8988T (cell line): ENCODE measurements at regions not wholly inside any gene's neighbourhood (a gene's known extent, or its start where the extent isn't known, plus 50 kb on each side); places are given as distances from the start of the nearest gene placed in this dataset.
A peak's percentile ranks its signal among the peaks of the same experiment; 100 is the strongest.
"Not testable (repeated sequence)": the region's sequence is repeated elsewhere in the genome, so short reads cannot be mapped to it uniquely, and the experiment has no call there.

Experiments
- DNase-seq: peaks from one replicate; pipeline ENCODE4 v3.0.0; 2011

DNA sequence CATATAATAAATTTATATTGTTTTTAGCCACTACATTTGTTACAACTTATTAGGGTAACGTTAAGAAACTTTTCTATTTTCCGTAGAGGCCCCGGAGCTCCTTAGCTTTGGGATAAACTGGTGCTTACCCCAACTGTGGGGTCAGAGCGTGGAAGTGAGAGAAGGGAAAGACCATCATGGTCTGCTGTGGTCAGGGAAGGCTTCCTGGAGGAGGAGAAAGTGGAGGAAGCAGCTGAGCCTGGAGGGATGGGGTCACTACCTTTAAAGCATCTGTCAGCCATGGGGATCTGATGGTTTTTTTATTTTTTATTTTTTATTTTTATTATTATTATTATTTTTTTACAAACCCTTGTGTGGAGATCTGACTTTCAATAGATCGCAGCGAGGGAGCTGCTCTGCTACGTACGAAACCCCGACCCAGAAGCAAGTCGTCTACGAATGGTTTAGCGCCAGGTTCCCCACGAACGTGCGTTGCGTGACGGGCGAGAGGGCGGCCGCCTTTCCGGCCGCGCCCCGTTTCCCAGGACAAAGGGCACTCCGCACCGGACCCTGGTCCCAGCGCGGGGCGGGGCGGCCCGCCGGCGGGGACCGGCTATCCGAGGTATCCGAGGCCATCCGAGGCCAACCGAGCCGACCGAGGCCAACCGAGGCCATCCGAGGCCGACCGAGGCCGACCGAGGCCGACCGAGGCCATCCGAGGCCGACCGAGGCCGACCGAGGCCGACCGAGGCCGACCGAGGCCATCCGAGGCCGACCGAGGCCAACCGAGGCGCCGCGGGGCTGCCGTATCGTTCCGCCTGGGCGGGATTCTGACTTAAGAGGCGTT lies 1101.2 kb upstream of the TMEM132C start:
- DNase-seq = peak; percentile 31

DNA sequence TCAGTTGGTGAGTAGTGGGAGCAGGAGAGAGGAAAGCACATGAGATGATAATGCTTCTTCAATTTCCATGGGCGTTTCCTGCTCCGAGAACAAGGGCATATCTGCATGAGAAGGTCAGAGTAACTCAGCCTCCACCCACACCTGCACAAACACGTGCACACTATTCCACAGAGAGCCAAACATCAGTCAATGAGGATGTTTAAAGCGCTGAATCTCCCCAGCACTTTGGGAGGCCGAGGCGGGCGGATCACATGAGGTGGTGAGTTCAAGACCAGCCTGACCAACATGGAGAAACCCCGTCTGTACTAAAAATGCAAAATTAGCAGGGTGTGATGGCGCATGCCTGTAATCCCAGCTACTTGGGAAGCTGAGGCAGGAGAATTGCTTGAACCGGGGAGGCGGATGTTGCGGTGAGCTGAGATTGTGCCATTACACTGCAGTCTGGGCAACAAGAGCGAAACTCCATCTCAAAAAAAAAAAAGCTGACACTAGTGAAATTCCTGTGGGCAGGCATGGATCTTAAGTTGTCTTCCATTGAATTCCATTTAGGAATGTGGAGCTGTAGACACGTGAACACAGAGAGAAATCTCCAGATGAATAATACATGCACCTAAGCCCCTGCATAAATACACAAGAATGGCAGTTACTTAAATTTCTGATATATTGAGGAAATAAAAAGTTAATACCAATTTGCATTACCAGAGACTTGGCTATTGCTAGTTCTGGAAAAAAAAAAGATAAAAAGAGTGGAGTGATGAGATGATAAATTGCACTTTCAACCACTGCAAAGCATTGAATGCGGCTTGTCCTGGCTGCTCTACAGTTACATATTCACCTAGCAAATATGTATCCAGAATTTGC lies 1097.4 kb upstream of the TMEM132C start:
- DNase-seq = no peak

DNA sequence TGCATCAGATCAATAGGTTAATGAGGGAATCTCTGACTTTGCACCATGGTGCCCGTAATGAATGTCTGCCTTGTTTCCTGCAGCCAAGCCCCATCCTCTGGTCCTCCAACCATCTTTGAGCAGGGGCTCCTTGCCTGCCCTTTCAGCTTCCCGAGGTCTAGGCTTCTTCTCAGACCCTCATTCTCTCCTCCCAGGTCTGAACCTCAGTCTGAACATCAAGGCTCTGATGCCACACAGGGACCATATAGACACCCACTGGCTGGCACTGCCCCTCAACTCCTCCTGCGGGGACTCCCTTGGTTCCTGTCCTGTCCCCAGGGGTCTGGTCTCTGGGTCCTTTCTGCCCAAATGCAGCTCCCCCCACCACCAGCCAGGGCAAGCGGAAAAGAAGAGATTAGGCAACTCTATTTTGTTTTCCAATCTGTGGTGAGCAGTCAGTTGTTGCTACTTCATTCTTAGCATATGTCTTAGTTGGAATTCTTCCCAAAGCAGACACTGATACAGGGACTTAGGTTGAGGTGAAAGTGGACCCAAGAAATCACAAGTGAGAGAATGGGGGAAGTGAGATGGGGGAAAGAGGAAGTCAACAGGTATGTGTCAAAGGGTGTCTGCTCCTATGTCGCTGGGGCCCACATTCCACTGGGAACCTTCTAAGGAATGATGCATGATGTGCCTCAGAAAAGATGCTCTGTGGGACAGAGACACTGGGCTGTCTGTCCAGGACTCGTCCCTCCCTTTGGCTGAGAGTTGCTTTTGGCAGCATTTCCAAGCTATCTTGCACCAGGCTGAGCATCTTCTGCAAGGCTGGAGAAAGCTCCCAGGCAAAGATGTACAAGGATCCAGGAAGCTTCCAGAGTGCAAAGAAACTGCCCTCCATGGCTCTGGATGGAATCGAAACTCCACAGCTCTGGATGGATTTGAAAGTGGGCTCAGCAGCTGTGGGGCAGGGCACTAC lies 1096.5 kb upstream of the TMEM132C start:
- DNase-seq = no peak

DNA sequence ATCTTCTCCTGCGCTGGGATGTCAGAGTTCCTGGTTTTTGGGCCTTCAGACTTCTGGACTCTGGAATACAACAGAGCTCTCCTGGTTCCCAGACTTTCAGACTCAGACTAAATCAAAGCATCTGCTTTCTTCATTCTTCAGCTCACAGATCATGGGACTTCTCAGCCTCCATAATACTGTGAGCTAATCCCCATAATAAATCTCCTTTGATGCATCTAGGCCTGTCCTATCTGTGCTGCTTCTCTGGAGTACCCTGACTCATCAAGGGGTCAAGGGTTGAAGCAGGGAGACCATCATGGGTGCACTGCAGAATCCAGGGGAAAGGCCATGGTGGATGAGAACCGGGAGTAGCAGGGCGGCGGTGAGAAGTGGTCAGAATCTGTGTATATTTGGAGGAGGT lies 1094.1 kb upstream of the TMEM132C start:
- DNase-seq = no peak

DNA sequence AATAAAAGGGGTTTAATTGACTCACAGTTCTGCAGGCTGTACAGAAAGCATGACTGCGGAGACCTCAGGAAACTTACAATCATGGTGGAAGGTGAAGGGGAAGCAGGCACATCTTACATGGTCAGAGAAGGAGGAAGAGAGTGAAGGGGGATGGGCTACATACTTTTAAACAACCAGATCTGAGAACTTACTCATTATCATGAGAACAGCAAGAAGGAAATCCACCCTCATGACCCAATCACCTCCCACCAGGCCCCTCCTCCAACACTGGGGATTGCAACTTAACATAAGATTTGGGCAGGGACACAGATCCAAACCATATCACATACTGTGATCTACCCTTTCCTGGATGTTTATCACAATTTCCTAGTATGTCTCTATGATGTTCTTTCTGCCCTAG lies 1093.0 kb upstream of the TMEM132C start:
- DNase-seq = not testable (repeated sequence)

DNA sequence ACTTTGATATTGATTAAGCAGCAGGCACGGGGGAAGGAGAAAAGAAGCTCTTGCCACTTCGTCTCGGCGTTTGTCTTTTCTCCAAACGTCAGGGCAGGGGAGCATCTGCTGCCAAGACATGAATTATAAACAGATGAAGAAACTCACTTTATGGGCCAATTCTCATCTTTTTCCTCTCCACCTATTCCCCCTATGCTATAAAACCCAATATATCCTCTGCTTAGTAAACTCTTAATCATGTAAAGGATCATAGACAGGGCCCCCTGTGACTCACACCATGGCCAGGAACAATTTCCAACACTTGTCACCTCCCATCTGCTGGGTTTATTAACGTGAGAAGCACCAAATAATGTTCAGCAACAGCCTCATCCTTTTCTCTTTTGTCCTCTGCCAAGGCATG lies 1092.1 kb upstream of the TMEM132C start:
- DNase-seq = no peak

DNA sequence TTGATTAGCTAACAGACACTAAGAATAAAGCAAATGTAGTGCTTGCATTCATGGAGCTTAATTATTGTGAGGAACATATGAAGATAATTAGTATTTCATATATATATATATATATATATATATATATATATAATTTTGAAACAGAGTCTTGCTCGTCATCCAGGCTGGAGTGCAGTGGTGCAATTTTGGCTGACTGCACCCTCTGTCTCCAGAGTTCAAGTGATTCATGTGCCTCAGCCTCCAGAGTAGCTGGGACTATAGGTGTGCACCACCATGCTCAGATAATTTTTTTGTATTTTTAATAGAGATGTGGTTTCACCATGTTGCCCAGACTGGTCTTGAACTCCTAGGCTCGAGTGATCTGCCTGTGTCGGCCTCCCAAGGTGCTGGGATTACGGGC lies 1091.6 kb upstream of the TMEM132C start:
- DNase-seq = no peak

DNA sequence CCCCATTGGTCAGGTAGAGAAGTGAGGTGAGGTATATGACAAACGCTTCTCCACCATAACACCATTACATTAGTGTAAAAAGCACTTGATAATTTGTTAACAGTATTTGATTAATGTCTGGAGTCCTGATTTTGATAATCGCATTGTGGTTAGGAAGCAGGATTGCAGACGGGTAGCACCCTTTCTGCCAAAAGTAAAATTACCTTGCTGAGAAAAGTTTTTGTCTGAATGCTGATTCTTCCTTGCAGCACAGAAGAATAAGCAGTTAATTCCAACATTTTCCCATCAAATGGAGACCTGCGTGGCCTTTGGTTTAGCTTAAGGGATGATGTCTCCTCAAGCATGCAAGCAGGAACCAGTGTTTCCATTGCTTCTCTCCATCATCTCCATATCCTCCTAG lies 1090.2 kb upstream of the TMEM132C start:
- no peak for DNase-seq

DNA sequence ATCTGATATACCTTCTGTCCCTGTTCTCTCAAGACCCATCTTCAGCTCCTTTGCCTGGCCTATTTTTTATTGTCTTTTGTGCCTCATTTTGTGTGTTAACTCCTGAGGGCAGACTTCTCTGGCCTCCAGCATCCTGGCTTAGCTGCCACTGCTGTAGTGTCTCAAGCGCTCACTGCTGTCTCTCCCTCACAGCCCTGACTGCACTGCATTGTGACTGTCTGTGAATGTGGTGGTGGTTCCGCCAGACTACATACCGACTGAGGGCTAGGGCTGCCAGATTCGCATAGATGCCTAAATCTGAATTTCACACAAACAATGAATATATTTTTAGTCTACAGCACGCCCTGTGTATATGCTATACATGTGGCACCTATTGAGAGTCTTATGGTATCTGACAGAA lies 1088.9 kb upstream of the TMEM132C start:
- DNase-seq = no peak

DNA sequence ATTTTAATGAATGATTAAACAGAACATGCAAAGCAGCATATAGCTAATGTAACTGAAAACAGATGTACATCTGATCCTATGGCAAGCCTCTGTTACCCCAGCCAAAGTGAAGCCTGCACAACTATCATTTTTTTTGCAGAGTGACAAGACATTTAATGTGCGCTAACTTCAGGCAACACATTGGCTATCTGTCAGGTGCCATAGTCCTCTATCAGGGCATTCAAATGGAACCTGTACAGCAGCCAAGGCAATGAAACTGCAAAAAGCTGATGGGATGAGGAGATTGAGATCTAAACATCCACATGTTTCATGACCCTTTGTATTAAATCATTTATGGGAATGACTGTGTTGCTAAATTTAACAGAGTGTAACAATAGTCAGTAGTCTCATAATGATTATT lies 1088.5 kb upstream of the TMEM132C start:
- DNase-seq = no peak

DNA sequence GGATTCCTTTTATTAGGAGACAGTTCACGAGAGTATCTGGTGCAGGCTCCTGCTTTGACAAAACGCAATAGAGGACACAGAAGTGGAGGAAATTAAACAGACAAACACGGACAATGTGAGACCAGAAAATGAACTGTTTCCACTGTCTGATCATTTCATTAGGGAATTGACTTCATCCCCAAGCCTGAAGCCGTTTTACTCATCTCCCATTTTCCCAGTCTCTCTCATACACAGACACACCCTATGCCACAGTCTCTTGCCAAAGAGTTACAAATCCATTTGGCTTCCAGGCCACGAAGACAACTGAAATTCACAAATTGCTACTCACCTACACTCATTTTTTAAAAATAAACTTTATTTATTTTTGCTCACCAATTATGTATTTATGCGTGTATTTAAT lies 1087.8 kb upstream of the TMEM132C start:
- DNase-seq = no peak

DNA sequence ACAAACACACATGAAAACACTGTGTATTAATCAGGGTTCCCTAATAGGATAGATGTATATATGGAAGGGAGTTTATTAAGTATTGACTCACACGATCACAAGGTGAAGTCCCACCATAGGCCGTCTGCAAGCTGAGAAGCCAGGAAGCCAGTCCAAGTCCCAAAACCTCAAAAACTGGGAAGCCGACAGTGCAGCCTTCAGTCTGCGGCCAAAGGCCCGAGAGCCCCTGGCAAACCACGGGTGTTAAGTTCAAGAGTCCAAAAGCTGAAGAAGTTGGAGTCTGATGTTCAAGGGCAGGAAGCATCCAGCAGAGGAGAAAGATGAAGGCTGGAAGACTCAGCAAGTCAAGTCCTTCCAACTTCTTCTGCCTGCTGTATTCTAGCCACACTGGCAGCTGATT lies 1085.0 kb upstream of the TMEM132C start:
- DNase-seq = no peak

DNA sequence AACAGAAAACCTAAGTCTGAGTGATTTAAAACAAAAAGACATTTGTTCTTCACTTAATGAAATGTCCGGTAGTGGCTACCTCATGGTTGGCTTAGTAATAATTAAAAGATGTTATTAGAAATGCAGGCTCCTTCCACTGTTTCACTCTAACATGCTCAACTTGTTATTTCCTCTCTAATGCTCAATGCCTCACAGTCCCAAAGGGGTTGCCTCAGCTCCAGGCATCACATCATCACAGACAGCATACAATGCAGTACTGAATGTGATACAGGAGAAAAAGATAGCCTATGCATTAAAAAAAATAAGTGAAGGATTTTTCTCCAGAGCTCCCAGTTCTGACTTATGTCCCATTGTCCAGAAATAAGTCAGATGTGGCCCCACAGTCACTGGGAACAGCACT lies 1077.0 kb upstream of the TMEM132C start:
- no peak for DNase-seq

DNA sequence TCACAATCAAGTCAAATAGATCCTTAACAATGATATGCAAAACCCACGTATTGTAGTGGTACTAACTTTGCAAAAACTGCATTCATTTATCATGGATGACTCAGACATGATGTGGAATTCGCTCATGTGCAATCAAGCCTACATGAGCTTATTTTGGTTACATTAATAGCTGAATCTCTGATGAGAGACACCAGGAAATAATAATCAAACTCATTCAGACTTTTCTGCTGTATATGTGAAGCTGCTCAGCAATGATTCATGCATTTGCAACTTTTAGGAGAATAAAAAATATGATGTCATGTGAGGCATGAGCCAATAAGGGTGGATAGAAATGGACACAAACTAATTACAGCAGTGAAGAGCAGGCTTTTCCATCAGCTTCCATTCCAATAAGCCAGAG lies 1075.8 kb upstream of the TMEM132C start:
- no peak for DNase-seq

DNA sequence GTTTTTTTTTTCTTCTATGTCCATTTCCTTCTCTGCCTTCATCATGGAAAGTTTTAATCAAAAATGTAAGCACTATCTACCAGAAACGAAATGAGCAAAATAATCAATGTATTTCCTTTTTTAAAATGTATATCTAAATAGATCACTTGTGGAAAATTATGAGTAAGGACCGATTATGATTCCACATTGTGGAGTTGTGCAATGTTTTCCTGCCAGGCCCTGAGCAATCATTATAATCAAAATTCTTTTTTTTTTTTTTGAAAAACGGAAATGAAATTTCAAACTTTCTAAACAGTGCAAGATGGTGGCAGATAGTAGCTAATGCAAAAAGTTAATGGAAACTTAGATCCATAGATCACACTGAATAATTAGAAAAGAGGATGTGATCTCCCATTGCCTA lies 1074.6 kb upstream of the TMEM132C start:
- no peak for DNase-seq

DNA sequence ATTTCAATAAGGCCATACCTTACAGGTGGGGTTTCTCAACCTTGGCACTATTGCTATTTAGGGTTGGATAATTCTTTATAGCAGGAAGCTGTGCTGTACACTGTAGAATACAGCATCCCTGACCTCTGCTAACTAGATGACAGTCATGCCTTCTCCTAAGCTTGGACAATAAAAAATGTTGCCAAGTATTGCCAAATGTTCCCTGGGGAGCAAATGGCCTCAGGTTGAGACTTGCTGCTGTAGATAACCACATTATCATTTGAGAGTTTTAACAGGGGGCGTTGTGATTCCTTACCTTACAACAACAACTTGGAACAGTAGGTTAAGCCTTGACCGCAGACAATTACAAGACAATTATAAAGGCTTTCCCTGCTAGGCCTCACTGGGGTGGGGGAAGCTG lies 1073.6 kb upstream of the TMEM132C start:
- no peak for DNase-seq

DNA sequence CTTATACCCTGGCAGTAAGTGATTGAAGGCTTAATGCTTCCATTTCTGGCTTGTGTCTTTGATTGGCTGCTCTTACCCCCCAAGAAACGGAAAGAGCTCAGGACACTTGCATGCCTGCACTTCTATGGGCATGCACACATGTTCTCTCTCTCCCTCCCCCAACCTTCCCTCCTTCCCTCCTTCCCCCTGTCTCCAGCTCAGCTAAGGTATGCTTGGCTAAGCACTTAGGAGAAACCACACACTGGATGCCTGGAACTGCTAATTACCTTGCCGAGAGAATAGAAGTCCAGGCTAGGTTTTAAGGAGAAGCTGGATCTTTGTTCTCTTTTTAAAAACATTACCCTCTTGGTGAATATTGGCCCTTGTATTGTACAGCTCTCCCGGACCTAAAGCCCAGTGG lies 1072.8 kb upstream of the TMEM132C start:
- no peak for DNase-seq

DNA sequence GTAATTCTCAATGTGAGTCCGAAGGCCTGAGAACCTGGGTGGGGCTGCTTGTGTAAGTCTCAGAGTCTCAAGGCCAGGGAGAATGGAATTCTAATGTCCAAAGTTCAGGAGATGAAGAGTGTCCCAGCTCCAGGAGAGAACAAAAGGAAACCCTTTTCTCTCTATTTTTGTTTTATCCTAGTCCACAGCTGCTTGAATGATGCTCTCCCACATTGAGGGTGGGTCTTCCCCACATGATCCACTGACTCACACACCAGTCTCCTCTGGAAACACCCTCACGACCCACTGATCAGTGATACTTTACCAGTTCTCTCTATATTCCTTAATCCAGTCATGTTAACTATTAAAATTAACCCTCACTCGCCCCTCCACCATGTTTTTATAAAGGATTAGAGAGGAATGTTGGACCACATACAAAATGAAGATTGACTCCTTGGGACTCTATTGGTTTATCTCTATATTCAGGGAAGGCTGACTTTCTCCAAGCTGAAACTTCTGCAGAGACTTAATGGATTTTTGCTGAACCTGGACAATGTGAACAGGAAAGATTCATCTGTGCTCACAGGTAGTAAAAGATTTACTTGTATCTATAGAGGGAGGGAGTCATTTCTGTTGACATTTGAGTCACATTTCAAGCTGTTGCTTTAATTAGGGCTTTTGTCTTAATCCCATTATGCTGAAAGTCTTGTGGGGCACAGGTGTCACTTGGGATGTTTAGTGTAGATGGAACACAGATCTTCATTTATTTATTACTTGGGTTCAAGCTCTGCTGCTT lies 1061.0 kb upstream of the TMEM132C start:
- DNase-seq = no peak

DNA sequence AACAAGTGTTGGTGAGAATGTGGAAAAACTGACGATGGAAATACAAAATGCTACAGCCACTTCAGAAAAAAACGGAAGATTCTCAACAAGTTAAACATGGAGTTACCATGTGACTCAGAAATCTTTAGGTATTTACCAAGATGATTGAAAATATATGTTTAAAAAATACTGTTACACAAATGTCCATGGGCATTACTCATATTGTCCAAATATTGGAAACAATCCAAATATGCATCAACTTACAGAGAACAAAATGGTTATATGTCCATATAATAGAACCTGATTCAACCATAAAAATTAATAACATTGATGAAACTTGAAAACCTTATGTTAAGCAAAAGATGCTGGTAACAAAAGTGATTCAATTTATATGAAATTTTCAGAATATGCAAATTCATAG lies 1057.7 kb upstream of the TMEM132C start:
- no peak for DNase-seq

DNA sequence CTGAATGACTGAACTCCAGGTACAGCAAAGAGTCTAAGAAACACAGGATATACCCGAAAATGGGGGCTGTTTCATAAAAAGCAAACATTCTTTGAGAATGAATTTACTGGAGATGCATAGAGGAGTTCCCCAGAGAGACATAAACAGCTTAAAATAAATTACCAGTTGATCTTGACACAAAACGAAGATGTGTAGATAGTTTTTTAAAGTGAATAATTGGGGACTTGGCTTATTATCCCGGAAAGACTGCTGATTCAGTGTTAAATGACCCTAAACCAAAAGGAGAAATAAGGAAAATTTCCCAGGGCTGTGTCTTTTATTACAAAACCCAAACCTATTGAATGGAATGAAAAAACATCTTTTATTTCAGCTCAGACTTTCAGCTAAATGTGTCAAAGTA lies 1052.8 kb upstream of the TMEM132C start:
- DNase-seq = no peak

DNA sequence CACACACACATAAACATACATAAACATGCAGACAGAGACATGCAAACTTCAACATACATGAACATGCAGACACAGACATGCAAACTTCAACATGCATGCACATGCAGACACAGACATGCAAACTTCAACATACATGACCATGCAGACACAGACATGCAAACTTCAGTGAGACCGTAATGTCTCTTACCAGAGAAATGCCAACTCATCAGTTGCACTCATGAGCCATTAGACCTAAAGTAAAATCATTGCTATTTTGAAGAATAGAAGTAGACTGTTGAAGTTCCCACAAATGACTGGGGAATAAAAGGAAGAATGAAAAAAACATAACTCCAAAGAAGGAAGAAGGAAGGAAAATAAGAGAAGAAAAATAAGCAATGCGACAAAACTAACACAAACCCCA lies 1044.0 kb upstream of the TMEM132C start:
- DNase-seq = no peak

DNA sequence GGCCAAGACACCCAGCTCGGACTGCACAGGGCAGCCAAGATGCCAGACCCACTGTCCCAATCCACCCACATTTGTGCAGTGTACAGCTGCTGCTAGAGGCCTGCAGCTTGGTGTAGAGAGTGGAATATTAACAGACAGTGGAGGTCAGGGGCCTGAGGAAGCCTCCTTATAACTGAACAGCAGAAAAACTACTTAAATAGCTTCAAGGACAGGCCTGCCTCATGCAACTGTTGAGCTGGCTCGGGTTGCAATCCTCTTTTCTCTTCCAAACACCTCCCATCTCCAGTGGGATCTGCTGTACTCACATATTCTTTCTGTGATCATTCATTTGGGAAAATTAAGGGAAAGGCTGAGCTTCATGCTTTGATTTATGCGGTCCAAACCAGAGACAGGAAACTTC lies 1043.2 kb upstream of the TMEM132C start:
- DNase-seq = no peak
